ENCODE measurements at regions not wholly inside any gene's neighbourhood (a gene's known extent, or its start where the extent isn't known, plus 50 kb on each side); places are given as distances from the start of the nearest gene placed in this dataset.

DNA sequence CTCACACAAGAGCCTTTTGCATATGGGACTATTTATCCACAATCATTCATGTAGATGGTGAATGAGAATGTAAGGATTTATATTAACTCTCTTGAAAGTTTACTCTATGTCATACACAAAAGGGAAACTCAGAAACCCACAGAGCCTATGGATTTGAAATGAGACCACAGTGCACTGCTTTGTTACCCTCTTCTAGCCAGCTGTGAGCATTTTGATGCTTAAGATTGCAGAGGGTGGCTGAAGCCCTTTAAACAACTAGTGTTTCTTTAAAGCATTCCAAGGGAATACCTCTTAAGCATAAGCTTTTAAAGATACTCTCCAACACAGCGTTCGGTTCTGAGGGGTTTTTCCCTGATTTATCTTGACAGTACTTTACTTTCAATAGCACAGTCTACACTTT lies 113.9 kb downstream of the NKX6-1 start:
- no peak overlapping the region for H3K4me3 ChIP-seq (ENCODE audit: low read length)
- H3K36me3 Mint-ChIP-seq (ENCODE audit: low read depth), result no peaks in the 10 kb centered on the region
- POLR2A ChIA-PET, result no interaction called here
- peaks cover 5% of the 10 kb centered on the region for H3K9me3 Mint-ChIP-seq
- H3K27me3 Mint-ChIP-seq, result peaks cover 11% of the 10 kb centered on the region
- H3K4me3 Mint-ChIP-seq, result no peak overlapping the region
- no peak for DNase-seq
- H3K27me3 ChIP-seq (ENCODE audit: control insufficient read depth in 1 of 2, insufficient read depth in 2 of 2, low read length in 2 of 2), result peaks cover 0 to 2% of the 10 kb centered on the region in 2 experiments
- no peak for ATAC-seq (ENCODE audit: poor library complexity)
- no peaks in the 10 kb centered on the region for H3K4me1 Mint-ChIP-seq (ENCODE audit: low read depth)
- TF ChIP-seq, protein P1, sequence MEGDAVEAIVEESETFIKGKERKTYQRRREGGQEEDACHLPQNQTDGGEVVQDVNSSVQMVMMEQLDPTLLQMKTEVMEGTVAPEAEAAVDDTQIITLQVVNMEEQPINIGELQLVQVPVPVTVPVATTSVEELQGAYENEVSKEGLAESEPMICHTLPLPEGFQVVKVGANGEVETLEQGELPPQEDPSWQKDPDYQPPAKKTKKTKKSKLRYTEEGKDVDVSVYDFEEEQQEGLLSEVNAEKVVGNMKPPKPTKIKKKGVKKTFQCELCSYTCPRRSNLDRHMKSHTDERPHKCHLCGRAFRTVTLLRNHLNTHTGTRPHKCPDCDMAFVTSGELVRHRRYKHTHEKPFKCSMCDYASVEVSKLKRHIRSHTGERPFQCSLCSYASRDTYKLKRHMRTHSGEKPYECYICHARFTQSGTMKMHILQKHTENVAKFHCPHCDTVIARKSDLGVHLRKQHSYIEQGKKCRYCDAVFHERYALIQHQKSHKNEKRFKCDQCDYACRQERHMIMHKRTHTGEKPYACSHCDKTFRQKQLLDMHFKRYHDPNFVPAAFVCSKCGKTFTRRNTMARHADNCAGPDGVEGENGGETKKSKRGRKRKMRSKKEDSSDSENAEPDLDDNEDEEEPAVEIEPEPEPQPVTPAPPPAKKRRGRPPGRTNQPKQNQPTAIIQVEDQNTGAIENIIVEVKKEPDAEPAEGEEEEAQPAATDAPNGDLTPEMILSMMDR (IDR thresholded peaks at IDR 0.05), result no peak
- no peak overlapping the region for H3K27ac Mint-ChIP-seq
- H3K4me1 ChIP-seq (ENCODE audit: insufficient read depth, low read length), result no peaks in the 10 kb centered on the region
- H3K9me3 ChIP-seq (ENCODE audit: control insufficient read depth in 1 of 2, insufficient read depth in 1 of 2, low read length in 2 of 2), result no peaks in the 10 kb centered on the region
- intact Hi-C loops (cut with DNase I, micrococcal nuclease), result no loop called here
- CTCF ChIA-PET, result no interaction called here
- no peaks in the 10 kb centered on the region for H3K36me3 ChIP-seq (ENCODE audit: insufficient read depth, low read length)
- no peak overlapping the region for H3K27ac ChIP-seq (ENCODE audit: low read depth in 1 of 2, low read length in 2 of 2)

DNA sequence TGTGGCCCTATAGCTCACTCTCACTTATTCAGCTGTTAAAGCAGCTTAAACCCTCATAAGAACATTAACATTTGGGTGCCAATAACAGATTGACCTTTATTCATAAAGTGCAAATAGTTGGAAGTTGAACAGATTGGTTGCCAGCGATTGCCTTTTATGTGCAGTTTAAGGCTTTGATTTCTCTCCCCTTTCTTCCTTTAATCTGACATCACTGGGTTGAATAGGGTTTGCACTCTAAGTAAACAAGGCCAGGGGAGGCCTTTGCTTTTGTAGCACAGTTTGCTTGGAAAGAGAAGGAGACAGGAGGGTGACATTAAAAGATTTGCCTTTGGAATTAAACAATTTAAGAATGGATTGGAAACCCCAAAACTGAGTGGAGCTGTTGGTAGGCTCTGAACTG lies 114.3 kb downstream of the NKX6-1 start:
- DNase-seq, result no peak
- Histone ChIP-seq H3K4me3 (ENCODE audit: low read length) (no peak overlapping the region), H3K9me3 (ENCODE audit: control insufficient read depth in 1 of 2, insufficient read depth in 1 of 2, low read length in 2 of 2) (no peaks in the 10 kb centered on the region), H3K27me3 (ENCODE audit: control insufficient read depth in 1 of 2, insufficient read depth in 2 of 2, low read length in 2 of 2) (peaks cover 2 to 3% of the 10 kb centered on the region in 2 experiments), H3K27ac (ENCODE audit: low read depth in 1 of 2, low read length in 2 of 2) (no peak overlapping the region), H3K36me3 (ENCODE audit: insufficient read depth, low read length) (no peaks in the 10 kb centered on the region), H3K4me1 (ENCODE audit: insufficient read depth, low read length) (no peaks in the 10 kb centered on the region)
- Mint-ChIP-seq H3K36me3 (ENCODE audit: low read depth) (no peaks in the 10 kb centered on the region), H3K4me1 (ENCODE audit: low read depth) (no peaks in the 10 kb centered on the region), H3K27ac (no peak overlapping the region), H3K4me3 (no peak overlapping the region), H3K9me3 (peaks cover 5% of the 10 kb centered on the region), H3K27me3 (peaks cover 14% of the 10 kb centered on the region)
- POLR2A ChIA-PET, result no interaction called here
- TF ChIP-seq, protein P1 (IDR thresholded peaks at IDR 0.05), result no peak
- no peak for ATAC-seq (ENCODE audit: poor library complexity)
- CTCF ChIA-PET, result no interaction called here
- intact Hi-C loops (cut with DNase I, micrococcal nuclease), result no loop called here

DNA sequence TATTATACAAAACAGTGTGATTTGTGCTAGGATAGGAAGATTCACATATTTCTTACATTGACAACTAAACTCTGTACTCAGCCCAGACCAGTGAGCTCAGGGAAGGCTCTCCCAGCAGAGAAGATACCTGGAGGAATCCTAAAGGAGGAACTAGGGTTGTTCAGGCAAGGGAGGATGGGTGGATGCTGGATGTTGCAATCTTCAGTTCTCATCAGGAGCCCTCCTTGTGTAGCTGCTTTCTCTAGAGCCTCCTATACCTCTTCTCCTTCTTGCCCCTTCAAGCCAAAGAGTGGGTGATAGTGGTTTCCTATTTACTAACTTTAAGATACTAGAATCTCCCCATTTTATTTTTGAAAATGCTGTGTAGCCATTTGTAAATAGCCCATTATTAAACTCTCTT lies 117.3 kb downstream of the NKX6-1 start:
- Mint-ChIP-seq H3K9me3 (no peaks in the 10 kb centered on the region), H3K27ac (no peak overlapping the region), H3K27me3 (peaks cover 26% of the 10 kb centered on the region), H3K36me3 (ENCODE audit: low read depth) (no peaks in the 10 kb centered on the region), H3K4me3 (no peak overlapping the region), H3K4me1 (ENCODE audit: low read depth) (no peaks in the 10 kb centered on the region)
- TF ChIP-seq, protein P1 (IDR thresholded peaks at IDR 0.05), result no peak
- H3K27me3 ChIP-seq (ENCODE audit: control insufficient read depth in 1 of 2, insufficient read depth in 2 of 2, low read length in 2 of 2), result peaks cover 2 to 4% of the 10 kb centered on the region in 2 experiments
- ChIA-PET POLR2A (no interaction called here), CTCF (no interaction called here)
- no peaks in the 10 kb centered on the region for H3K4me1 ChIP-seq (ENCODE audit: insufficient read depth, low read length)
- ATAC-seq (ENCODE audit: poor library complexity), result no peak
- no peak for DNase-seq
- no peaks in the 10 kb centered on the region for H3K9me3 ChIP-seq (ENCODE audit: control insufficient read depth in 1 of 2, insufficient read depth in 1 of 2, low read length in 2 of 2)
- H3K36me3 ChIP-seq (ENCODE audit: insufficient read depth, low read length), result no peaks in the 10 kb centered on the region
- H3K27ac ChIP-seq (ENCODE audit: low read depth in 1 of 2, low read length in 2 of 2), result no peak overlapping the region
- no peak overlapping the region for H3K4me3 ChIP-seq (ENCODE audit: low read length)
- intact Hi-C loops (cut with DNase I, micrococcal nuclease), result no loop called here
